ENCODE measurements at regions not wholly inside any gene's neighbourhood (a gene's known extent, or its start where the extent isn't known, plus 50 kb on each side); places are given as distances from the start of the nearest gene placed in this dataset.

DNA sequence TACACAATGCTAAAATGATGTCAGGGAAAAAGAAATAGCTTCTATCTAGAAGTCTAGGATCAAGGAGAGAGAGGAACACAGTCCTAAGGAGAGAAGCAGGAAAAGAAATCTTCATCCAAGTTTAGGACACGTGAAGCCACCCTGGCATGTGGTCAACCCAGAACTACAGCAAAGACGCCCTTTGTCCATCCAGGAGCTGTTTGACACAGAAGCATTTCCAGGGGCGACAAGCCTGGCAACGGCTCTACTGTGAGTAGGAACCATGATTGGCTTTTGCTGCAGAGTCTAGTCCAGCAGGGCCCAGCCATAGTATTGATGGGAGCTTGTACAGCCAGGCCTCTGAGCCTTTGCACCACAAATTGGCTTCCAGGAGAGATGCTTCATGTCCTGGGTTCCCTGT lies 185.4 kb upstream of the RPL38 start:
- CTCF ChIA-PET: no interaction called here
- POLR2A ChIA-PET: no interaction called here

DNA sequence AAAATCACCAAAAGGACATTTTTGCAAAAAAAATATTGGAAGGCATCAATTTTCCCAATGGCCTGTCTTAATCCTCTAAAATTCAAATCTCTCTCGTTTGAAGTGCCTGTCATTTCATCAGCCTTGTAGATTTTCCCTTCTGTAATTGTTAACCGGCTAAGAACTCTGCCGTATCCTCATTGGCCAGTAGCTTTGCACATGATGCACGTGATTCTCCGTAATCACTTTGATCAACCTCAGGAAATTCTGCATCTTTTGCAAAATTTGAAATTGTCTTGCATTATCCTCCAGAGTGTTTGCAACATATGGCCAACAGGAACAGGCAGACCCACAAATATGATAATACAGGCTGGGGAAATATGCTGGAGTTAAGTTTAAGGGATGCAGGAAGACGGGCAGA lies 184.2 kb upstream of the RPL38 start:
- CTCF ChIA-PET: no interaction called here
- POLR2A ChIA-PET: no interaction called here

DNA sequence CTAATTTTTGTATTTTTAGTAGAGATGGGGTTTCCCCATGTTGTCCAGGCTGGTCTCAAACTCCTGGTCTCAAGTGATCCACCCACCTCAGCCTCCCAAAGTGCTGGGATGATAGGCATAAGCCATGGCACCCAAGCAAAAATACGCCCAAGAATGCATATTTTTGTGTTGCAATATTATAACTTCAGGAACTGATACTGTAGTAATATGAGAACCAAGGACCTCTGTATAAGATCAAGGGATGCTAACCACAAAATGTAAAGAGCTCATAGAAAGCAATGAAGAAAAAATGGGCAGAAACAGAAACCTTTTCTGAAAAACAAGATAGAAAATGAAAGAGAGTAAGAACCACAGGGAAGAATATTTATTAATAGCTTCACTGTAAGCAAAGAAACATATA lies 183.6 kb upstream of the RPL38 start:
- ChIA-PET POLR2A (no interaction called here), CTCF (no interaction called here)

DNA sequence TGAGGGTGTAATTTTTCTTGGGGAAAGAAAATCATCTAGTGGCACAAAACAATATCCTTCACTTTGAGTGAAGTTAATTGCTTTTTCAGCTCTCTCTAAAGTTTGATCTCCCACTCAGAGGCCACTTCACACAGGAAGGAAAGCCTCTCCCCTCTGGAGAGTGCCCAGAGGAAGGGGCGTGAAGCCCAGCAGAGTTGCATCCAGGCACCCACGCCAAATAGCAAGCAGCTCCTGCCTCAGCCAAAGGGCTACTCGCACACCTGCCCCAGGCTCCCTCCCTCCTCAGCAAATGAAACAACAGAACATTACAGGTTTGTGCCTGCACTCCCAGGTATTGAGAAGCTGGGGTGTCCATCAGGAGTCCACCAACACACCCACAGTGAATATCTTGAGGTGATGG lies 183.0 kb upstream of the RPL38 start:
- ChIA-PET CTCF (no interaction called here), POLR2A (no interaction called here)

GRCh38 chr17:74024871-74025531 lies 178.5 kb upstream of the RPL38 start:
- ChIA-PET CTCF (no interaction called here), POLR2A (no interaction called here)

DNA sequence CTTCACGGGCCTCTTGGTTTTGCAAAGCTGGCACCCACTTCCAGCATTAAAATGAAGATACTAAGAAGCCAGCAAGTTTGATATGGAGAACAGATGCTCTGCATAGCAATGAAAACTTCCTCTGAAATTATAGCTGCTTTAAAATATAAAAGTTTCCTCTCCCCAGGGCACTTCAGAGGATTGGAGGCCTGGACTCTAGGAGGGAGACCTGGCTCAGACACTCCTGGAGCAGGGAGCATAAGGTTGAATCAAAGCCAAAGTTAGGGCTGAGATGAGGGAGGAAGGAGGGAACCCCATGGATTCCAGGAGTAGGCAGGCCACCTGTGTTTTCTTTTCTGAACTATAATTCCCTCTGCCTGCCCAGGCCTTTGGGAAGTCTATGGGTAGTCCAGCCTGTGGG lies 176.0 kb upstream of the RPL38 start:
- POLR2A ChIA-PET: no interaction called here
- CTCF ChIA-PET: no interaction called here

- ChIA-PET CTCF (no interaction called here), POLR2A (no interaction called here)
These were observed 174.9 kb upstream of the RPL38 start for GRCh38 chr17:74028354-74029116.

GRCh38 chr17:74031316-74032090 lies 172.0 kb upstream of the RPL38 start:
- POLR2A ChIA-PET: no interaction called here
- CTCF ChIA-PET: no interaction called here

DNA sequence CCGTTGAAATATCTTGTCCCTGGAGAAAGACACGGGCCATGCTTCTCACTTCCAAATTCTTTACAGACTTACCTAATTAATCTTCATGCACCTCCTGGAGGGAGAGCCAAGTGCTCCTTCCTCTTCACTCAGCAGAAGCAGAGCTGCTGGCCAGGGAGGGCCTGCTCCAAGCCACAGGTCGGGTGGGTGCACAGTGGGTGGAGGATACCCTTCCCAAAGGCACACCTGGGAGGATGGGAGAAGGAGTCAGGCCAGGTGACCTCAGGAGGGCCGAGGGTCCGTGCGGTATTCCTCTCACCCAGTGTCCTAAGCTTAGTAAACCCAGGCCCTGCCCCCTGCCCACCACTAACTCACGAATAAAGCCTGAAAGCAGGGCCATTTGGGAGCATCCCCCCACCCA lies 171.3 kb upstream of the RPL38 start:
- POLR2A ChIA-PET: no interaction called here

GRCh38 chr17:74037320-74037719 lies 166.2 kb upstream of the RPL38 start:
- POLR2A ChIA-PET: no interaction called here
- CTCF ChIA-PET: no interaction called here

More for the DNA sequence above, 171.3 kb upstream of the RPL38 start:
- CTCF ChIA-PET: no interaction called here

GRCh38 chr17:74040291-74040690 lies 163.2 kb upstream of the RPL38 start:
- POLR2A ChIA-PET: no interaction called here
- CTCF ChIA-PET: no interaction called here

DNA sequence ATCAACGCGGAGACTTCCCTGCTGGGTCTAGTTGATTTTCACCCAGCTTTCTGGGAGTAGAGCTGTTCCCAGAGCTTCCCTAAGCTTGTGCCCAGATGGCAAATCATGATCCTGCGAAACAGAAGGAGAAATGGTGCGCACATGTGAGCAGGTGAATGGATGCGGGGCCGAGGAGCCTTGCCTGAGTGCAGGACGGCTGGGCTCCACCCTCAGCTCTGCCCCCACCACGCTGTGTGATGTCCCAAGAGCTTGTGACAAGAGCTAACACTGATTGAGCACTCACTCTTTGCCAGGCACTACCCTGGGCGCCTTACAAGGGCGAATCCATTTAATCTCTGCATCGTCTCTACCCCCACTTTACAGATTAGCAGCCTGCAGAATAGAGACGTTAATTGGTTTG lies 162.7 kb upstream of the RPL38 start:
- ChIA-PET POLR2A (no interaction called here), CTCF (no interaction called here)

DNA sequence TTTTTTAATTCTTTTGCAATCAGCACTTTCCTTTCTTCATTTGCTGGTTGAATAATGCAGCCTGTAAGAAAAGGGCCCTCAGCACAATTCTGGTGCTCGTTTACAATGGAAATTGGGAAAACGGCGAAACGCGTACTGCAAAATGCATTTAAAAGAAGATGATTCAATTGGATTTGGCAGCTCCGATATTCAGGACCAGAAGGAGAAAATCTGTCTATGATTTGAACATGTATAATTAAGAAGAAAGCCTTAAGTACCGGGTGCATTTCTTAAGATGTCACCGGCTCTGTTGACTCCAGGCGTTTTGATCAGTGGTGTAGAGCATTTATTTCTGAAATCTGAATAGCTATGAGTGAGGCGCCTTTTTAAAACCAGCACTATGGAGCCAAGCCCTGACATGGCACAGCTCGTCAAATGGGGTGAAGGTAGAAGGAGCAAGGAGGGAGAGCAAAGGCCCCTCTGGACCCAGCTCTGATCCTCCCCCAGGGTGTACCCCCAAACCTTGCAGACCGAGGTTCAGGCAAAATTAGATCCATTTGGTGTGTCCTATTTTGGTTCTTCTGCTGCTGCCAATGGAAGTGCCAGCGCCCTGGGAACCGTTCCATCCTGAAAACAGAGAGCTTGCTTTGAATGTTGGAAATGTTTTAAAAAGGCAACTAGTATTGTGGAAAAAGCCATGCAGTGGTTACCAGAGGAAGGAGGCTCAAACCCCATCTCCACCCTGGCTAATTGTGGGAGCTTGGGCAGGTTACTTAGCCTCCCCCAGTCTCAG lies 161.4 kb upstream of the RPL38 start:
- ChIA-PET POLR2A (no interaction called here), CTCF (interaction anchor here (0.6 kb wide), 1 partner anchor 104 kb away, joined by 3 read pairs; no protein-coding TSS in a partner anchor)

GRCh38 chr17:74042744-74043486 lies 160.6 kb upstream of the RPL38 start:
- ChIA-PET POLR2A (no interaction called here), CTCF (no interaction called here)

- ChIA-PET CTCF (no interaction called here), POLR2A (no interaction called here)
These were observed 159.5 kb upstream of the RPL38 start for GRCh38 chr17:74043976-74044375.

DNA sequence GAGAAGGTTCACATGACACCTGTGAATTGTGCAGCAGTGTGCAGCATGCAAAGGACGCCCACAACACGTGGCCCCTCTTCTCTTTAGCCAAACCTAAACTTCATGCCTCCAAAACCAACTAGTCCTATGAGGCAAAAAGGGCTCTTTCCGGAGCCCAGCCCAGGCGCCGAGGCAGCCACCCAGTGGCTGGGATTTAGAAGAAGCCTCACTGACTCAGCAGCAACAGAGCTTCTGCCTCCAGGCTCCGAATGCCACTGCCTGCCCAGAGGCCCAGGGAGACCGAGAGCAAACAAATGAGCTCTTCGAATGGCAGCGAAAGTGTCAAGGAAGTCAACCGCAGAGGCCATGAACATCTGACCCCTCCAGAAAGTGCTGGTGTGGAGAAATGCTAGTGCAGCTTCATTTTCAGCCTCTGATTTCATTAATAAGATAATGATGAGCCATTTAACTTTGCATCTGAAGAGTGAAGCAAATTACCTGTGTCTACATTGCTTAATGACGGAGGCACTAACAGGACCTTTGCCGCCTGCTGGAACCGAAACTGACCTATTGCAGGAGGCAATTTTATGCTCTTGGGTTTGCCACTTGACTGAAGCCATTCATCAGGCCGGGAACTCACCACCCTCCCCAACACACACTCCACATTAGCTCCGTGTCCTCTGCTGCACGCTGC lies 157.7 kb upstream of the RPL38 start:
- ChIA-PET CTCF (interaction anchor here (0.6 kb wide), 1 partner anchor 317 kb away, joined by 3 read pairs; no protein-coding TSS in a partner anchor), POLR2A (no interaction called here)

DNA sequence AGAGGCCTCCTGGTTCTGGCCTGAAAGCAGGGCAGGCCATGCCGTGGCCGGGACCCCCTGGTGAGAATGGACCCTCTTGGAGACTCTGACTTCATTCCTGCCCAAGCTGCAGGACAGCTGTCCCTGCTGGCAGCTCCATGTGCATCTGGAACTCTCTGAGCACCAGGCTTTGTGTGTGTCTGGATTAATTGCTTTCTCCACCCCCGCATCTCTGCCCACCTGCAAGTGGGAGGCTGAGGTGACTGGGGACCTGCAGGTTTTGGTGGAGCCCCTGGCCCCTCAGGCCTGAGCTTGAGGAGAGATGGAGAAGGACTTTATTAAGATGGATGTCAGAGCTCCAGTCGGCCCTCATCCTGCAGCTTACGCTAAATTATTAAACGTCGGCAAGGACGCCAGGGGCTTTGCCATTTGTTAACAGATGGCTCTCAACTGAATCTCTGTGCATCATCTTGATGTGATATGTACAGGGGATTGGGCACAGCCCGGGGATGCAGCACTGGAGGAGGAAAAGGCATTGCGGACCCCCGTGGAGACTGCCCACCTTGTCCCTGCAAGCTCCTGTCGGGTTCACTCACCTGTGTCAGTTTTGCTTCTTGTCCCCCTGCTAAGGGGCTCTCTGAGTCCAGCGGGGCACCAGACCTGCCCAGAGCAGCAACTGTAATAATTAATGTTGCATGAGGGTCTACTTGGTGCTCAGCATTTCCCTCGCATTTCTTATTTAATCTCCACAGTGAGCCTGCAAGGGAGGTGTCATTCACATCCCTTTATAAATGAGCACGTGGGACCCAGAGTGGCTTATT lies 154.1 kb upstream of the RPL38 start:
- POLR2A ChIA-PET: no interaction called here
- CTCF ChIA-PET: no interaction called here

- CTCF ChIA-PET: no interaction called here
- POLR2A ChIA-PET: no interaction called here
These were observed 153.5 kb upstream of the RPL38 start for GRCh38 chr17:74049967-74050458.

Data from activated CD8-positive, alpha-beta memory T cell treated with anti-CD3 and anti-CD28 coated beads for 36 hours (primary cell).